GM12878 (cell line): ENCODE measurements at regions not wholly inside any gene's neighbourhood (a gene's known extent, or its start where the extent isn't known, plus 50 kb on each side); places are given as distances from the start of the nearest gene placed in this dataset.

ENCODE experiments used
- ATAC-seq: fragments of 200-7000 bp; cut with Tn5 transposase; 3 replicates; pipeline ENCODE4 v1.9.1; 2020; ENCODE audit warnings: mild to moderate bottlenecking, moderate library complexity
- BruUV-seq: library from RNA; stranded (reverse); fragments of 400-500 nt; replicated peaks from 2 replicates; lab custom pipeline; 2021; lab: Mats Ljungman, UMichigan
- CTCF ChIA-PET: fragments of 300-600 bp; sonication (Branson Sonifier 250); formaldehyde crosslinking; extraction: SDS; loops from one replicate; lab custom pipeline; 2021; ENCODE audit warnings: inconsistent platforms; lab: Yijun Ruan, JAX
- POLR2A ChIA-PET: fragments of 350-600 bp; formaldehyde crosslinking; extraction: SDS; loops from one replicate; lab custom pipeline; 2021; ENCODE audit warnings: inconsistent platforms; lab: Charles Lee
- RAD21 ChIA-PET: fragments of 300-600 bp; sonication (Branson Sonifier 250); formaldehyde crosslinking; loops from one replicate; lab custom pipeline; 2023; ENCODE audit warnings: antibody characterized with exemption; ENCODE audit not compliant: unreplicated experiment; lab: Charles Lee
- SMC1A ChIA-PET: fragments of 300-600 bp; sonication (Branson Sonifier 250); formaldehyde crosslinking; loops from one replicate; lab custom pipeline; 2023; ENCODE audit not compliant: unreplicated experiment, uncharacterized antibody; lab: Charles Lee
- DNase-seq: peaks from one replicate; pipeline ENCODE4 v3.0.0-alpha.2; 2011; ENCODE audit warnings: low read depth, low spot score
- FAIRE-seq: peaks from 3 replicates; lab custom pipeline; 2011; peaks lifted over from hg19 to GRCh38; lab: Jason Lieb, UNC
- H2AFZ ChIP-seq: 2 replicates; pipeline ENCODE4 v1.6.0; 2011; ENCODE audit warnings: low read depth, low read length, control low read depth; ENCODE audit not compliant: control insufficient read depth
- H3K27ac ChIP-seq: 2 replicates; pipeline ENCODE4 v1.5.1; 2011; ENCODE audit warnings: control low read depth; ENCODE audit not compliant: control insufficient read depth, insufficient read depth
- H3K27me3 ChIP-seq, 2 experiments: replicated peaks in 1 of 2; 2 replicates each; pipeline versions ENCODE4 v1.6.0 to v1.6.1; 2011; ENCODE audit warnings: low read length in 1 of 2; ENCODE audit not compliant: control insufficient read depth in 2 of 2, insufficient read depth in 2 of 2
- H3K36me3 ChIP-seq, 2 experiments: 2 replicates each; pipeline ENCODE4 v1.5.1; 2011; ENCODE audit warnings: low read length in 1 of 2; ENCODE audit not compliant: control insufficient read depth in 2 of 2, insufficient read depth in 2 of 2
- H3K4me1 ChIP-seq: 2 replicates; pipeline ENCODE4 v1.6.1; 2011; ENCODE audit warnings: mild to moderate bottlenecking, low read length, moderate library complexity, mixed read lengths; ENCODE audit not compliant: control insufficient read depth, insufficient read depth
- H3K4me2 ChIP-seq: 2 replicates; pipeline ENCODE4 v1.6.0; 2011; ENCODE audit warnings: control low read depth; ENCODE audit not compliant: control insufficient read depth, insufficient read depth
- H3K4me3 ChIP-seq: fragments of 200-600 bp; sonication (generic); 2 replicates; pipeline ENCODE4 v1.5.1; 2016
- H3K79me2 ChIP-seq: 2 replicates; pipeline ENCODE4 v1.6.0; 2011; ENCODE audit warnings: low read length; ENCODE audit not compliant: control insufficient read depth, insufficient read depth
- H3K9ac ChIP-seq: 2 replicates; pipeline ENCODE4 v1.8.0; 2011; ENCODE audit warnings: low read length, control low read depth, mixed read lengths; ENCODE audit not compliant: control insufficient read depth, insufficient read depth
- H3K9me3 ChIP-seq: replicated peaks from 3 replicates; pipeline ENCODE4 v1.5.1; 2011; ENCODE audit warnings: mild to moderate bottlenecking, low read length; ENCODE audit not compliant: control insufficient read depth, insufficient read depth
- H4K20me1 ChIP-seq: 2 replicates; pipeline ENCODE4 v1.6.0; 2011; ENCODE audit not compliant: control insufficient read depth, insufficient read depth
- BACH1 ChIP-seq: fragments of 450-650 bp; IDR thresholded peaks from 2 replicates; pipeline ENCODE4 v1.6.1; 2017; ENCODE audit warnings: mild to moderate bottlenecking, borderline replicate concordance
- DPF2 ChIP-seq: fragments of 450-650 bp; IDR thresholded peaks from 2 replicates; pipeline ENCODE4 v1.6.1; 2017; ENCODE audit warnings: mild to moderate bottlenecking
- EZH2 ChIP-seq: IDR thresholded peaks from 2 replicates; pipeline ENCODE4 v1.6.1; 2012; ENCODE audit warnings: low read depth, mild to moderate bottlenecking, control low read depth, inconsistent platforms, low read length, borderline replicate concordance; ENCODE audit not compliant: control insufficient read depth
- GABPA ChIP-seq: IDR thresholded peaks from 2 replicates; pipeline ENCODE4 v1.6.1; 2014; ENCODE audit warnings: antibody characterized with exemption, low read depth, mild to moderate bottlenecking, inconsistent platforms
- HDAC6 ChIP-seq: fragments of 200-600 bp; sonication (generic); IDR thresholded peaks from one replicate; pipeline ENCODE4 v1.8.0; 2017; ENCODE audit warnings: antibody characterized with exemption; ENCODE audit not compliant: unreplicated experiment
- IRF3 ChIP-seq: fragments of 450-650 bp; IDR thresholded peaks from 2 replicates; pipeline ENCODE4 v1.6.1; 2014; ENCODE audit warnings: mild to moderate bottlenecking
- NBN ChIP-seq: fragments of 450-650 bp; IDR thresholded peaks from 2 replicates; pipeline ENCODE4 v1.6.1; 2016
- NFYB ChIP-seq: IDR thresholded peaks from 2 replicates; pipeline ENCODE4 v1.6.1; 2011; ENCODE audit warnings: low read depth, mild to moderate bottlenecking, low read length, improper control_type of control experiment, moderate library complexity; ENCODE audit not compliant: insufficient read depth
- NR2C2 ChIP-seq: IDR thresholded peaks from 2 replicates; pipeline ENCODE4 v1.6.1; 2011; ENCODE audit warnings: borderline replicate concordance, low read depth; ENCODE audit not compliant: control insufficient read depth, insufficient read length
- RBBP5 ChIP-seq: fragments of 200-600 bp; sonication (generic); conservative IDR thresholded peaks from 2 replicates; pipeline ENCODE4 v1.6.1; 2016
- SUZ12 ChIP-seq: fragments of 200-600 bp; sonication (generic); IDR thresholded peaks from one replicate; pipeline ENCODE4 v1.6.1; 2018; ENCODE audit warnings: antibody characterized with exemption, mild to moderate bottlenecking; ENCODE audit not compliant: unreplicated experiment
- TARDBP ChIP-seq: IDR thresholded peaks from 2 replicates; pipeline ENCODE4 v1.6.1; 2016; ENCODE audit warnings: borderline replicate concordance
- TCF7 ChIP-seq: IDR thresholded peaks from 2 replicates; pipeline ENCODE4 v1.6.1; 2014; ENCODE audit warnings: antibody characterized with exemption, borderline replicate concordance
- WGBS: methylation state at CpG from one replicate; pipeline ENCODE4 v1.1.6; 2016; ENCODE audit warnings: low lambda C conversion rate; ENCODE audit not compliant: insufficient replicate concordance, insufficient coverage; ENCODE audit errors: missing lambda C conversion rate; 5-methylcytosine and 5-hydroxymethylcytosine counted together
- in situ Hi-C: fragments of 300-500 bp; cut with MboI; formaldehyde crosslinking; loops from 9 replicates; pipeline ENCODE4 v1.14.3; 2018; ENCODE audit warnings: mixed read lengths
- intact Hi-C: fragments of 100-400 bp; cut with micrococcal nuclease; formaldehyde crosslinking; loops from one replicate; pipeline ENCODE4 v1.14.2; 2022; ENCODE audit not compliant: unreplicated experiment

GRCh38 chr21:28216976-28217523 lies 775.6 kb downstream of the LTN1 start:
- intact Hi-C loops (no loop called here), in situ Hi-C loops (no loop called here)
- Histone ChIP-seq H3K9ac (no peak overlapping the region), H3K79me2 (no peaks in the 10 kb centered on the region), H3K9me3 (no peaks in the 10 kb centered on the region), H2AFZ (no peak overlapping the region), H3K4me3 (no peak overlapping the region), H3K36me3 (no peaks in the 10 kb centered on the region), H3K27me3 (no peaks in the 10 kb centered on the region), H3K27ac (no peak overlapping the region), H3K4me1 (no peaks in the 10 kb centered on the region), H3K4me2 (no peak overlapping the region), H4K20me1 (no peaks in the 10 kb centered on the region)
- no peak for TF ChIP-seq EZH2
- no peak for TF ChIP-seq TARDBP
- TF ChIP-seq NBN: no peak
- no peak for TF ChIP-seq GABPA
- no peak for TF ChIP-seq HDAC6
- no peak for TF ChIP-seq NR2C2
- no peak for TF ChIP-seq IRF3
- TF ChIP-seq SUZ12: no peak
- no peak for TF ChIP-seq TCF7
- TF ChIP-seq NFYB: no peak
- TF ChIP-seq DPF2: no peak
- TF ChIP-seq BACH1: no peak
- no peak for TF ChIP-seq RBBP5
- ATAC-seq (no peak), FAIRE-seq (no peak), DNase-seq (no peak)
- RAD21 ChIA-PET: no interaction called here
- CTCF ChIA-PET: no interaction called here
- SMC1A ChIA-PET: no interaction called here
- BruUV-seq: no TSS peak
- WGBS: 75% methylated on average over 1 of the region's 1 CpG
- POLR2A ChIA-PET: no interaction called here
